ENCODE measurements at regions not wholly inside any gene's neighbourhood (a gene's known extent, or its start where the extent isn't known, plus 50 kb on each side); places are given as distances from the start of the nearest gene placed in this dataset.

DNA sequence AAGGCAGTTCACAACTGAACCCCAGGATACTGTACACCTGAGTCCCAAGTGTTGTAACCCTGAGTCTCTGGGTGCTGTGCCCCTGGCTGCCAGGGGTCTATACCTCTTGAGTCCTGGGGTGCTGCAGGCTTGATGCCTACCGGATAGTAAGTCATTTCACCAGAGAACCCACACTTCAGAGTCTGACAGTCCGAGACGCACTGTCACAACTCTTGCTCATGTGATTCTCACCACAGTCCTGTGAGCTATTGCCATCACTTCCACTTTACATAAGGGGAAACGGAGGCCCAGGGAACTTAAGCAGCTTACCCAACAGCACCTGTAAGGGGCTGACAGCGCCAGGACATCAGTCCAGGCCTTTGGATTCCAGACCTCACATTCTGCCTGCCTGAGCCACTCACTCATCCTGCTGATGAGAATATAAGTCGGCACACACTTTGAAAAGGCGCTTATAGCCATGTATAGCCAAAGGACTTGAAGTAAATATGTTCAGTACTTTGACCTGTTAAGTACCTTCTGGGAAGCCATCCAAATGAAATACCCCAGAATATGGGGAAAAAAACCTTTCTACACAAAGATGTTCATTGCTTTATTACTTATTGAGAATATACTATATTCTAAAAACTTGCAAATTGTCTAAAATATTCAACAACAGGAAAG is 180.7 kb upstream of the ID2 start:
- DNase-seq (peak in 1 of 6 donors; percentile 35), ATAC-seq (peak in 1 of 4 donors; percentile 9), FAIRE-seq (no peak)
- Histone ChIP-seq H3K27me3 (no peaks in the 10 kb centered on the region), H3K9me3 (no peaks in the 10 kb centered on the region), H3K4me3 (no peak overlapping the region), H3K4me1 (peaks cover 6 to 18% (median 8%) of the 10 kb centered on the region in 3 donors), H3K36me3 (no peaks in the 10 kb centered on the region), H3K27ac (no peak overlapping the region)
- TF ChIP-seq, protein P1, sequence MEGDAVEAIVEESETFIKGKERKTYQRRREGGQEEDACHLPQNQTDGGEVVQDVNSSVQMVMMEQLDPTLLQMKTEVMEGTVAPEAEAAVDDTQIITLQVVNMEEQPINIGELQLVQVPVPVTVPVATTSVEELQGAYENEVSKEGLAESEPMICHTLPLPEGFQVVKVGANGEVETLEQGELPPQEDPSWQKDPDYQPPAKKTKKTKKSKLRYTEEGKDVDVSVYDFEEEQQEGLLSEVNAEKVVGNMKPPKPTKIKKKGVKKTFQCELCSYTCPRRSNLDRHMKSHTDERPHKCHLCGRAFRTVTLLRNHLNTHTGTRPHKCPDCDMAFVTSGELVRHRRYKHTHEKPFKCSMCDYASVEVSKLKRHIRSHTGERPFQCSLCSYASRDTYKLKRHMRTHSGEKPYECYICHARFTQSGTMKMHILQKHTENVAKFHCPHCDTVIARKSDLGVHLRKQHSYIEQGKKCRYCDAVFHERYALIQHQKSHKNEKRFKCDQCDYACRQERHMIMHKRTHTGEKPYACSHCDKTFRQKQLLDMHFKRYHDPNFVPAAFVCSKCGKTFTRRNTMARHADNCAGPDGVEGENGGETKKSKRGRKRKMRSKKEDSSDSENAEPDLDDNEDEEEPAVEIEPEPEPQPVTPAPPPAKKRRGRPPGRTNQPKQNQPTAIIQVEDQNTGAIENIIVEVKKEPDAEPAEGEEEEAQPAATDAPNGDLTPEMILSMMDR (IDR thresholded peaks at IDR 0.05) = no peak
- WGBS, 2 donors = 87 to 94% methylated on average over 7 of the region's 7 CpGs
- intact Hi-C loops (cut with DNase I) = no loop called here

DNA sequence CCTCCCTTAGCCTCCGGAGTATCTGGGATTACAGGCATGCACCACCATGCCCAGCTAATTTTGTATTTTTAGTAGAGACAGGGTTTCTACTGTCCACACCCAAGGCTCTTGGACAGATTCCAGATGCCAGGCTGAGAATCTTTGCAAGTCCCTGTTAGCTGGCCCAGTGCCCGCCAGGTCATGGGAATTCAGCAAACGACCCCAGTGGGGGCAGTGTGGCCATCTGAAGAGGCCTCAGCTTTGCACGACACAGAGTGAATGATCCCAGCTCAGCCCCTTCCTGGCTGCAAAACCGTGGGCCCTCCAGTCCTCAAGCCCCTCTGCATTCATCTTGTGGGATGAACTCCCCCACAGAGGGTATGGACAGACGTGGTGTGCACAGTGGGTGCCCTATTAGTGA is 179.5 kb upstream of the ID2 start:
- H3K27ac ChIP-seq = no peak overlapping the region
- peak in 2 of 6 donors; percentile 49 for DNase-seq
- no peaks in the 10 kb centered on the region for H3K9me3 ChIP-seq
- H3K27me3 ChIP-seq = no peaks in the 10 kb centered on the region
- intact Hi-C loops (cut with DNase I) = no loop called here
- FAIRE-seq = no peak
- H3K36me3 ChIP-seq = no peaks in the 10 kb centered on the region
- no peak overlapping the region for H3K4me3 ChIP-seq
- WGBS, 2 donors = 67 to 71% methylated on average over 6 of the region's 6 CpGs
- TF ChIP-seq, protein P1 (IDR thresholded peaks at IDR 0.05) = no peak
- ATAC-seq = no peak
- H3K4me1 ChIP-seq = peaks cover 6 to 13% (median 8%) of the 10 kb centered on the region in 3 donors

DNA sequence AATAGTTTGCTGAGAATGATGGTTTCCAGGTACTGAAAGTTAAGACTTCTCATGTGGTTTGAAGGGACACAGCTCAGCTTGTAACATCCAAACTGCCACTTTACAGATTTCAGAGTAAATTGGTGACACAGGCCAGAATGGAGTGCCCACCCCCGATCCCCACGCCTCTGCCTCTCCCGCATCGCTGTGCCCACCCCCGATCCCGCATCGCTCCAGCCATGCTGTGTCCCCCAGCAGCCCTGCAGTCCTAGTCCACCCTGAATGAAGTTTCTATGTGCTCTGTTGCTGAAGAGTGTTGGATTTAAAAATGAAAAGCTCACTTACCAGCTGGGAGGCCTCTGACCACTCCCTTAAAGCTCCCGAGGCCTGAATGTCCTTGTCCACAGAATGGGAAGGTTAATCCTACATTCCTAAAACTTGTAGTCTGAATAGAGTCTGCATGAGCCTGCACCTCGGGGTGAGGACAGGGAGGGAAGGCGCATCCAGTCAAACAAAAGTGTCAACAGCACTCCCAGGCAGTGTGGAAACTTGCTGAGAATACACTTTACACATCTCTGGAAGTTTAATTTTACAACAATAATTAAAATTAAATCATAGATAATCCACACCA is 176.4 kb upstream of the ID2 start:
- Histone ChIP-seq H3K4me1 (peaks cover under 1 to 6% (median 2%) of the 10 kb centered on the region in 3 donors), H3K4me3 (no peak overlapping the region), H3K36me3 (no peaks in the 10 kb centered on the region), H3K27ac (no peak overlapping the region), H3K9me3 (no peaks in the 10 kb centered on the region), H3K27me3 (no peaks in the 10 kb centered on the region)
- FAIRE-seq = no peak
- no peak for ATAC-seq
- TF ChIP-seq, protein P1 (IDR thresholded peaks at IDR 0.05) = no peak
- peak in 2 of 6 donors; percentile 13 to 30 for DNase-seq
- 81 to 85% methylated on average over 10 of the region's 10 CpGs for WGBS, 2 donors
- intact Hi-C loops (cut with DNase I) = no loop called here

- TF ChIP-seq, protein P1 (IDR thresholded peaks at IDR 0.05) = no peak
- WGBS, 2 donors = 76 to 78% methylated on average over 7 of the region's 7 CpGs
- DNase-seq (peak in 1 of 6 donors; percentile 3), FAIRE-seq (no peak), ATAC-seq (no peak)
- Histone ChIP-seq H3K27ac (no peak overlapping the region), H3K4me3 (no peak overlapping the region), H3K36me3 (no peaks in the 10 kb centered on the region), H3K4me1 (no peaks in the 10 kb centered on the region), H3K27me3 (no peaks in the 10 kb centered on the region), H3K9me3 (no peaks in the 10 kb centered on the region)
- intact Hi-C loops (cut with DNase I) = no loop called here
Measured at GRCh38 chr2:8506746-8507145, 175.1 kb upstream of the ID2 start.

DNA sequence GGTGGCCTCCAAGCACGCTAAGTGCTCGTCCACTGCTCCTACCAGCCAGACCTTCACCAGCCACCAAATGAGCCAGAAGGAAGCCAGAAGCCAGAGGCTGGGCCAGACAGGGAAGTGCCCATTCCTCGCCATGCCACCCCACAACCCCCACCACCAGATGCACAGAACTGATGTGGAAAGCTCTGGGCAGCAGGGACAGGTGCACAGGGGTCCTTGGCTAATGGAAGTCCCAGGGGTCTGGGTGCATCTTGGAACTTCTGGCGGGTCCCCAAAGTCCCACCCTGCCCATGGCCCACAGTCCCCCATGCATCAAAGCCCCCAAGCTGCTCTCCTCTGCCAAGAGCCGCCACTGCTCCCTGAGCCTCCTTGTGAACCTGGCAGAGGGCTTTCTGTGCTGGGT is 173.1 kb upstream of the ID2 start:
- Histone ChIP-seq H3K27ac (no peak overlapping the region), H3K36me3 (no peaks in the 10 kb centered on the region), H3K4me1 (no peaks in the 10 kb centered on the region), H3K9me3 (no peaks in the 10 kb centered on the region), H3K4me3 (no peak overlapping the region), H3K27me3 (no peaks in the 10 kb centered on the region)
- ATAC-seq (no peak), DNase-seq (peak in 1 of 6 donors; percentile 42), FAIRE-seq (no peak)
- 73 to 88% methylated on average over 5 of the region's 5 CpGs for WGBS, 2 donors
- TF ChIP-seq, protein P1 (IDR thresholded peaks at IDR 0.05) = no peak
- intact Hi-C loops (cut with DNase I) = no loop called here
